ENCODE measurements at regions not wholly inside any gene's neighbourhood (a gene's known extent, or its start where the extent isn't known, plus 50 kb on each side); places are given as distances from the start of the nearest gene placed in this dataset.

- DNase-seq (ENCODE audit: low read depth) = no peak
- CTCF ChIA-PET = interaction anchor here (0.6 to 3.4 kb wide), 14 partner anchors 9 to 1548 kb away, joined by 3 to 41 read pairs (median 4); no protein-coding TSS in a partner anchor
- Histone ChIP-seq H3K4me3 (ENCODE audit: low read depth, low read length) (no peak overlapping the region), H3K36me3 (ENCODE audit: control insufficient read depth, insufficient read depth, low read length) (no peaks in the 10 kb centered on the region), H3K27me3 (ENCODE audit: control insufficient read depth, insufficient read depth, low read length) (no peaks in the 10 kb centered on the region)
- POLR2A ChIA-PET = no interaction called here
- TF ChIP-seq, protein P1, sequence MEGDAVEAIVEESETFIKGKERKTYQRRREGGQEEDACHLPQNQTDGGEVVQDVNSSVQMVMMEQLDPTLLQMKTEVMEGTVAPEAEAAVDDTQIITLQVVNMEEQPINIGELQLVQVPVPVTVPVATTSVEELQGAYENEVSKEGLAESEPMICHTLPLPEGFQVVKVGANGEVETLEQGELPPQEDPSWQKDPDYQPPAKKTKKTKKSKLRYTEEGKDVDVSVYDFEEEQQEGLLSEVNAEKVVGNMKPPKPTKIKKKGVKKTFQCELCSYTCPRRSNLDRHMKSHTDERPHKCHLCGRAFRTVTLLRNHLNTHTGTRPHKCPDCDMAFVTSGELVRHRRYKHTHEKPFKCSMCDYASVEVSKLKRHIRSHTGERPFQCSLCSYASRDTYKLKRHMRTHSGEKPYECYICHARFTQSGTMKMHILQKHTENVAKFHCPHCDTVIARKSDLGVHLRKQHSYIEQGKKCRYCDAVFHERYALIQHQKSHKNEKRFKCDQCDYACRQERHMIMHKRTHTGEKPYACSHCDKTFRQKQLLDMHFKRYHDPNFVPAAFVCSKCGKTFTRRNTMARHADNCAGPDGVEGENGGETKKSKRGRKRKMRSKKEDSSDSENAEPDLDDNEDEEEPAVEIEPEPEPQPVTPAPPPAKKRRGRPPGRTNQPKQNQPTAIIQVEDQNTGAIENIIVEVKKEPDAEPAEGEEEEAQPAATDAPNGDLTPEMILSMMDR (IDR thresholded peaks at IDR 0.05; ENCODE audit: insufficient read depth, low read depth, low read length) = peak; percentile 61
Observed at GRCh38 chr4:129641179-129641578, 545.2 kb downstream of the C4orf33 start.

- Histone ChIP-seq H3K36me3 (ENCODE audit: control insufficient read depth, insufficient read depth, low read length) (no peaks in the 10 kb centered on the region), H3K27me3 (ENCODE audit: control insufficient read depth, insufficient read depth, low read length) (no peaks in the 10 kb centered on the region), H3K4me3 (ENCODE audit: low read depth, low read length) (no peak overlapping the region)
- CTCF ChIA-PET = no interaction called here
- TF ChIP-seq, protein P1 (IDR thresholded peaks at IDR 0.05; ENCODE audit: insufficient read depth, low read depth, low read length) = no peak
- no peak for DNase-seq (ENCODE audit: low read depth)
- POLR2A ChIA-PET = no interaction called here
Observed at GRCh38 chr4:129645461-129645860, 549.5 kb downstream of the C4orf33 start.

DNA sequence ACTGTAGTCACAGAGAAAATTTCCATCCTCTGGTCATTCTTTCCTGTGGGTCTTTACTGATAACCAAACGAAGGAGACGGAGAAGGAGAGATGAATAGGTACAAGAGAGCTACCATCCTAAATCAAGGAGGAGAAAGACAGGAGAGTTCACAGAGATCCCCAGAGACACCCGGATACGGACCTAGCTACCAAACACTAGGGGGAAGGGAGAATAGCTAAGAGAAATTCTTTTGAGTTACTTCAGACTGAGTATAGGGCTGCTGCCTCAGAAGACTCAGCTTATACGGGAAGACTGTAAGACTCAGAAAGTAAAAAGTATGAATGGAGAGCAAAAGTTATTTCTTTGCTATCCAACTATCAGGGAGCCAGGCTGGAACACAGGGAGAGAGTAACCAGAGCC lies 572.1 kb downstream of the C4orf33 start:
- POLR2A ChIA-PET = no interaction called here
- CTCF ChIA-PET = no interaction called here
- no peak overlapping the region for H3K4me3 ChIP-seq (ENCODE audit: low read depth, low read length)
- TF ChIP-seq, protein P1 (IDR thresholded peaks at IDR 0.05; ENCODE audit: insufficient read depth, low read depth, low read length) = no peak
- no peak for DNase-seq (ENCODE audit: low read depth)
- H3K36me3 ChIP-seq (ENCODE audit: control insufficient read depth, insufficient read depth, low read length) = no peaks in the 10 kb centered on the region
- no peaks in the 10 kb centered on the region for H3K27me3 ChIP-seq (ENCODE audit: control insufficient read depth, insufficient read depth, low read length)

- TF ChIP-seq, protein P1 (IDR thresholded peaks at IDR 0.05; ENCODE audit: insufficient read depth, low read depth, low read length) = no peak
- ChIA-PET CTCF (no interaction called here), POLR2A (no interaction called here)
Observed at GRCh38 chr4:129672941-129673340, 577.0 kb downstream of the C4orf33 start.

DNA sequence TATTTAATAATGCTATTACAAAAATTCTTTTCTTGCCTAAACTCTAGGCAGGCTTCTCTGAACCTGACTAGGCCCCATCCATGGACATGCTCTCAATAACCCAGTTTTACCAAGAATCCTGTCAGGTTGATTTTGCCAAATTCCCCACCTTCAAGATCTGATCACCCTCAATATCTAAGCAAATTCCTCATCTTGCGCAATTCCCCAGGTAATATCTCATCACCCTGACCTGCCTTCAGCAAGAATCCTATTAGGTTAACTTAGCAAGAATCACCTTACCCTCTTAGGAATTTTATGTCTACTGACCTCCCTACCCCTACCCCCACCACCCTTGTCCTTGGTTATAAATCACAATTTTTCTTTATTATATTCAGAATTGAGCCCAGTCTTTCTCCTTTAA lies 579.1 kb downstream of the C4orf33 start:
- ChIA-PET POLR2A (no interaction called here), CTCF (no interaction called here)
- TF ChIP-seq, protein P1 (IDR thresholded peaks at IDR 0.05; ENCODE audit: insufficient read depth, low read depth, low read length) = no peak
- DNase-seq (ENCODE audit: low read depth) = no peak
- no peak overlapping the region for H3K4me3 ChIP-seq (ENCODE audit: low read depth, low read length)
- no peaks in the 10 kb centered on the region for H3K36me3 ChIP-seq (ENCODE audit: control insufficient read depth, insufficient read depth, low read length)
- no peaks in the 10 kb centered on the region for H3K27me3 ChIP-seq (ENCODE audit: control insufficient read depth, insufficient read depth, low read length)

More at GRCh38 chr4:129672941-129673340, 577.0 kb downstream of the C4orf33 start:
- H3K36me3 ChIP-seq (ENCODE audit: control insufficient read depth, insufficient read depth, low read length) = no peaks in the 10 kb centered on the region
- H3K27me3 ChIP-seq (ENCODE audit: control insufficient read depth, insufficient read depth, low read length) = no peaks in the 10 kb centered on the region
- no peak for DNase-seq (ENCODE audit: low read depth)
- no peak overlapping the region for H3K4me3 ChIP-seq (ENCODE audit: low read depth, low read length)
